ENCODE measurements at regions not wholly inside any gene's neighbourhood (a gene's known extent, or its start where the extent isn't known, plus 50 kb on each side); places are given as distances from the start of the nearest gene placed in this dataset.

DNA sequence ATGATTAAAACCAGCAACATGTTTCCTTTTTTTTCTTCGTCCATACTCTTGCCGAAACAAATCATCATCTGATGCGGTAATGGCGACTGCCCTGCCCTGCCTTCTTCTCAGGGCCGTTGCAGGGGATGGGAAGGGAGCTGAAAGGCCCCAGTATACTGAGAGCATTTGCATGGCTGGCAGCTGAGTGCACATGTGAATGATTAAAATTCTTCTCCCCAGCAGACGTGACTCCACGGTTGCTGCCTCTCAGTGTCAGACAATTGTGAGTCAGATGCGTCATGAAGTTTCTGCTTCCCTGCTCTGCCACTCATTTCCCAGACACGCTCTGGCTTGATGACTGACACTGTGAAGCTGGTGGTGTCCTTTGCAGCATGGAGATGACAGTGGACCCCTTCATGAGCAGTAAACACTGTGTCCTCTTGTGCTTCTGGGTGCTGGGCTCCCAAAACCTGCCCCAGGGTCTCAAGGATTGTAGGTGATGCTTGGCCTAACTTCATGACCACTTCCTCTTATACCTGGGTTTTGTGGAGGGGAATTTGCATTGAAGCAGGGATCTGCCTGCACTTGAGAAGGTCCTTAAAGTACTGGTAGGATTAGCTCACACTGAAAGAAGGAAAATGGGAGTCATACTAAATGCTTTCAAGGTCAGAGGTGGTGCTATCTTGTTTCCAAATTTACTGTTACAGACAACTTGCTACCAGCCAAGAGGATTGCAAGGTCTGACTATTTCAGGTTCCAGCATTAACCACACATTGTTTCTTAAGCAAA is 222.5 kb upstream of the COPS8 start:
- FAIRE-seq (no peak), DNase-seq (ENCODE audit: insufficient read length, low spot score) (no peak)
- TF ChIP-seq CTCF (IDR thresholded peaks at IDR 0.05; ENCODE audit: insufficient read depth, missing control alignments) = no peak

GRCh38 chr2:236863729-236864126 is 222.0 kb upstream of the COPS8 start:
- DNase-seq (ENCODE audit: insufficient read length, low spot score) = no peak
- no peak for TF ChIP-seq CTCF (IDR thresholded peaks at IDR 0.05; ENCODE audit: insufficient read depth, missing control alignments)
- no peak for FAIRE-seq

DNA sequence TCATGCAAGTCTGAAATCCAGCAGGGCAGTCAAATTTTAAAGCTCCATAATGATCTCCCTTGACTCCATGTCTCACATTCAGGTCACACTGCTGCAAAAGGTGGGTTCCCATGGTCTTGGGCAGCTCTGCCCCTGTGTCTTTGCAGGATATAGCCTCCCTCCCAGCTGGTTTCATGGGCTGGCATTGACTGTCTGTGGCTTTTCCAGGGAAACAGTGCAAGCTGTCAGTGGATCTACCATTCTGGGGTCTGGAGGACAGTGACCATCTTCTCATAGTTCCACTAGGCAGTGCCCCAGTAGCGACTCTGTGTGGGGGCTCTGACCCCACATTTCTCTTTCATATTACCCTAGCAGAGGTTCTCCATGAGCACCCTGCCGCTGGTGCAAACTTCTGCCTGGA is 220.6 kb upstream of the COPS8 start:
- DNase-seq (ENCODE audit: insufficient read length, low spot score) = no peak
- FAIRE-seq = no peak
- no peak for TF ChIP-seq CTCF (IDR thresholded peaks at IDR 0.05; ENCODE audit: insufficient read depth, missing control alignments)

DNA sequence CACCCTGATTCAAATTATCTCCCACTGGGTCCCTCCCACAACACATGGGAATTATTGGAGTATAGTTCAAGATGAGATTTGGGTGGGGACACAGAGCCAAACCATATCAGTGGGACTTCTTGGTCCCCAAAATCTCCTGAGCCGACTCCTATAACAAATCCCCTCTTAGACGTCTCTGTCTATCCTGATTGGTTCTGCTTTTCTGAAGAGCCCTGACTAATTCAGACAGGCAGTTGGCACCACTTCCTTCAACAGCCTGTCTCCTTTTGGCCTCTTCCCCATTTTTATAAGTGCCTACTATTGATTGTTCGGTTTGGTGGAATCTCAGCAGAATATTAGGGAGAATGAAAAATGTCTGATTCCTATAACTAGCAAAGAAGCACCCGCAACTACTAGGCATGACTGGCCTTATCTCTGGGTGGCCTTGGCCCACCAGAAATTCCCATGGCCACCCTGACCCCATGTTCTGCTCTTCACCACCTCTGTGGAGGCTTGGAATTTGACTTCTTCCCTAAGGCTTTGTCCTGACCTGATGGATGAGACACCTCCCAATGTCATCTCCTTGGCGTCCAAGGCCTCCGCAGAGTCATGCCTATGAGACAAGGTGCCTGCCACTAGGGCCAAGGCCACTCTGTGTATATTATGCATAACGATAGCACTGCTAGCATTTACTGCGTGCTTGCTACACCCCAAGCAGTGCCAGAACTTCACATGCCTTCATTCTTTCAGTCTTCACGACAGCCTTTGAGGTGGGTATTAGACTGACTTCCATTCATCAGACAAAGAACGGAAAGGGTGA is 218.9 kb upstream of the COPS8 start:
- FAIRE-seq = no peak
- no peak for TF ChIP-seq CTCF (IDR thresholded peaks at IDR 0.05; ENCODE audit: insufficient read depth, missing control alignments)
- no peak for DNase-seq (ENCODE audit: insufficient read length, low spot score)

- DNase-seq (ENCODE audit: insufficient read length, low spot score) (no peak), FAIRE-seq (no peak)
- TF ChIP-seq CTCF (IDR thresholded peaks at IDR 0.05; ENCODE audit: insufficient read depth, missing control alignments) = no peak
Measured at GRCh38 chr2:236867441-236868260, 218.0 kb upstream of the COPS8 start.

GRCh38 chr2:236870370-236870769 is 215.3 kb upstream of the COPS8 start:
- FAIRE-seq (no peak), DNase-seq (ENCODE audit: insufficient read length, low spot score) (no peak)
- TF ChIP-seq CTCF (IDR thresholded peaks at IDR 0.05; ENCODE audit: insufficient read depth, missing control alignments) = no peak
